K562 (cell line): ENCODE measurements at regions not wholly inside any gene's neighbourhood (a gene's known extent, or its start where the extent isn't known, plus 50 kb on each side); places are given as distances from the start of the nearest gene placed in this dataset.

Source experiments
- ATAC-seq: fragments of 200-7000 bp; cut with Tn5 transposase; 3 replicates; pipeline ENCODE4 v1.9.1; 2020; ENCODE audit warnings: moderate library complexity
- BruUV-seq: library from RNA; stranded (reverse); fragments of 400-500 nt; replicated peaks from 2 replicates; lab custom pipeline; 2021; lab: Mats Ljungman, UMichigan
- CTCF ChIA-PET: fragments of 300-600 bp; formaldehyde crosslinking; extraction: SDS; loops from one replicate; lab custom pipeline; 2021; ENCODE audit warnings: low intra/inter-chr PET ratio; lab: Yijun Ruan, JAX
- POLR2A ChIA-PET: fragments of 300-600, 350-650 bp; sonication (Branson Sonifier 250); formaldehyde crosslinking; extraction: SDS; loops from one replicate; lab custom pipeline; 2021; ENCODE audit warnings: antibody characterized with exemption, inconsistent platforms; lab: Yijun Ruan, JAX
- DNase-seq, 4 experiments: peaks; one replicate each; pipeline versions ENCODE4 v3.0.0 to v3.0.0-alpha.2; 2011 to 2018; ENCODE audit warnings: low spot score in 3 of 4, mixed read lengths in 3 of 4; ENCODE audit errors: extremely low read depth in 1 of 4
- FAIRE-seq: peaks from 2 replicates; lab custom pipeline; 2011; peaks lifted over from hg19 to GRCh38; lab: Jason Lieb, UNC
- H2AFZ ChIP-seq: 2 replicates; pipeline ENCODE4 v1.6.0; 2011; ENCODE audit warnings: low read depth, low read length, control low read depth, inconsistent platforms
- H3K27ac ChIP-seq: fragments of 200-600 bp; 3 replicates; pipeline ENCODE4 v1.8.0; 2011; ENCODE audit warnings: low read depth, mild to moderate bottlenecking, control low read depth, inconsistent platforms, low read length, moderate library complexity, mixed read lengths; ENCODE audit errors: extremely low read depth
- H3K27me3 ChIP-seq, 2 experiments: fragments of 300-600 bp in 1 of 2; 2 replicates in 1 of 2; 3 replicates in 1 of 2; pipeline versions ENCODE4 v1.6.0 to v1.8.0; 2011; ENCODE audit warnings: inconsistent platforms in 2 of 2, low read length in 2 of 2, mild to moderate bottlenecking in 1 of 2, mixed read lengths in 1 of 2, moderate library complexity in 1 of 2; ENCODE audit not compliant: control insufficient read depth in 2 of 2, insufficient read depth in 2 of 2
- H3K36me3 ChIP-seq: fragments of 300-600 bp; 3 replicates; pipeline ENCODE4 v1.8.0; 2011; ENCODE audit warnings: mild to moderate bottlenecking, low read length, inconsistent platforms; ENCODE audit not compliant: control insufficient read depth, insufficient read depth
- H3K4me1 ChIP-seq, 2 experiments: fragments of 200-600 bp in 1 of 2; replicated peaks in 1 of 2; 2 replicates in 1 of 2; 3 replicates in 1 of 2; pipeline versions ENCODE4 v1.5.1 to v1.8.0; 2011; ENCODE audit warnings: inconsistent platforms in 2 of 2, low read length in 2 of 2, mild to moderate bottlenecking in 1 of 2, mixed read lengths in 1 of 2, moderate library complexity in 1 of 2; ENCODE audit not compliant: control insufficient read depth in 2 of 2, insufficient read depth in 2 of 2
- H3K4me2 ChIP-seq: 2 replicates; pipeline ENCODE4 v1.6.1; 2011; ENCODE audit warnings: low read length, control low read depth, inconsistent platforms, mixed read lengths; ENCODE audit not compliant: insufficient read depth
- H3K4me3 ChIP-seq: fragments of 200-600 bp; sonication (generic), shearing (Covaris generic); 2 replicates; pipeline ENCODE4 v1.5.1; 2016; ENCODE audit warnings: control low read depth, inconsistent platforms
- H3K79me2 ChIP-seq: fragments of 200-600 bp; 3 replicates; pipeline ENCODE4 v1.8.0; 2011; ENCODE audit warnings: low read length, inconsistent platforms; ENCODE audit not compliant: control insufficient read depth, insufficient read depth
- H3K9ac ChIP-seq, 2 experiments: 2 replicates each; pipeline versions ENCODE4 v1.6.0 to v1.6.1; 2011; ENCODE audit warnings: low read depth in 2 of 2, low read length in 2 of 2, control low read depth in 1 of 2, inconsistent platforms in 1 of 2, mild to moderate bottlenecking in 1 of 2, mixed read lengths in 1 of 2; ENCODE audit not compliant: insufficient read depth in 1 of 2
- H3K9me1 ChIP-seq: one replicate; pipeline ENCODE4 v1.6.0; 2011; ENCODE audit warnings: inconsistent platforms, mild to moderate bottlenecking, low read length, moderate library complexity; ENCODE audit not compliant: control insufficient read depth, insufficient read depth
- H3K9me3 ChIP-seq: replicated peaks from 2 replicates; pipeline ENCODE4 v1.5.1; 2011; ENCODE audit warnings: low read depth, low read length, inconsistent platforms; ENCODE audit not compliant: control insufficient read depth, insufficient read depth
- H4K20me1 ChIP-seq: replicated peaks from 2 replicates; pipeline ENCODE4 v1.6.1; 2011; ENCODE audit warnings: low read length, inconsistent platforms, mixed read lengths; ENCODE audit not compliant: control insufficient read depth, insufficient read depth
- NELFE ChIP-seq: IDR thresholded peaks from 2 replicates; pipeline ENCODE4 v1.6.1; 2011; ENCODE audit warnings: mild to moderate bottlenecking; ENCODE audit not compliant: insufficient read depth, insufficient read length
- NFE2 ChIP-seq: IDR thresholded peaks from 2 replicates; pipeline ENCODE4 v1.6.1; 2014; ENCODE audit warnings: antibody characterized with exemption, low read depth
- TCFL5 ChIP-seq: fragments of 250-450 bp; sonication (Bioruptor Pico); conservative IDR thresholded peaks from 2 replicates; pipeline ENCODE4 v1.6.1; 2021; ENCODE audit warnings: mild to moderate bottlenecking, moderate library complexity, matching md5 sums
- ZNF311 ChIP-seq: fragments of 250-450 bp; sonication (Bioruptor Pico); IDR thresholded peaks from 2 replicates; pipeline ENCODE4 v1.4.0; 2020; ENCODE audit warnings: mild to moderate bottlenecking, moderate library complexity
- ZNF77 ChIP-seq: fragments of 250-450 bp; sonication (Bioruptor Pico); IDR thresholded peaks from 2 replicates; pipeline ENCODE4 v1.5.0; 2020
- WGBS: fragments of 100-300 bp; shearing (Covaris generic); methylation state at CpG from one replicate; pipeline ENCODE4 v1.1.6; 2016; ENCODE audit warnings: low coverage, mixed read lengths; ENCODE audit not compliant: insufficient coverage; ENCODE audit errors: missing lambda C conversion rate; 5-methylcytosine and 5-hydroxymethylcytosine counted together
- in situ Hi-C: fragments of 300-500 bp; cut with MboI; formaldehyde crosslinking; loops from 4 replicates; pipeline ENCODE4 v1.15.0; 2018; ENCODE audit warnings: inconsistent platforms, mixed read lengths
- intact Hi-C: fragments of 100-400 bp; cut with micrococcal nuclease; formaldehyde crosslinking; loops from 2 replicates; pipeline ENCODE4 v1.14.2; 2022
- TF ChIP-seq, protein P1 (sequence below): sonication (generic); formaldehyde crosslinking; IDR thresholded peaks from 2 replicates; pipeline ENCODE4 v1.8.0; 2023; ENCODE audit warnings: missing genetic modification reagents, mild to moderate bottlenecking, borderline replicate concordance

DNA sequence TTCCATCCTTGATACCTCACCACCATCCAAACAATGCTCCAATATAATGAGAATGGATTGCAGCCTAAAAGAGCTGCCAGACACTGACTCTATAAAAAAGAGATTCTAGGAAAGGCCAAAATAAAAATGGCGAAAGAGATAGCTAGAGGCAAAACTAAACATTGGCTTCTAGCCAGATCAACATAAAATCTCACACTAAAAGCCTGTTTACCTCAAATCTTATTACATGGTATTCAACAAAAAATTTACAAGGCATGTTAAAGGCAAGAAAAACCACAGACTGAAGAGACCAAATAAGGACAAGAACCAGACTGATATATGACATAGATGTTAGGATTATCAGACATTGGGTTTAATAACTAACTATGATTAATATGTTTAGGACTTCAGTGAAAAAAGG is 1127.0 kb downstream of the DNAJB9 start (continued):
- TF ChIP-seq, protein P1, sequence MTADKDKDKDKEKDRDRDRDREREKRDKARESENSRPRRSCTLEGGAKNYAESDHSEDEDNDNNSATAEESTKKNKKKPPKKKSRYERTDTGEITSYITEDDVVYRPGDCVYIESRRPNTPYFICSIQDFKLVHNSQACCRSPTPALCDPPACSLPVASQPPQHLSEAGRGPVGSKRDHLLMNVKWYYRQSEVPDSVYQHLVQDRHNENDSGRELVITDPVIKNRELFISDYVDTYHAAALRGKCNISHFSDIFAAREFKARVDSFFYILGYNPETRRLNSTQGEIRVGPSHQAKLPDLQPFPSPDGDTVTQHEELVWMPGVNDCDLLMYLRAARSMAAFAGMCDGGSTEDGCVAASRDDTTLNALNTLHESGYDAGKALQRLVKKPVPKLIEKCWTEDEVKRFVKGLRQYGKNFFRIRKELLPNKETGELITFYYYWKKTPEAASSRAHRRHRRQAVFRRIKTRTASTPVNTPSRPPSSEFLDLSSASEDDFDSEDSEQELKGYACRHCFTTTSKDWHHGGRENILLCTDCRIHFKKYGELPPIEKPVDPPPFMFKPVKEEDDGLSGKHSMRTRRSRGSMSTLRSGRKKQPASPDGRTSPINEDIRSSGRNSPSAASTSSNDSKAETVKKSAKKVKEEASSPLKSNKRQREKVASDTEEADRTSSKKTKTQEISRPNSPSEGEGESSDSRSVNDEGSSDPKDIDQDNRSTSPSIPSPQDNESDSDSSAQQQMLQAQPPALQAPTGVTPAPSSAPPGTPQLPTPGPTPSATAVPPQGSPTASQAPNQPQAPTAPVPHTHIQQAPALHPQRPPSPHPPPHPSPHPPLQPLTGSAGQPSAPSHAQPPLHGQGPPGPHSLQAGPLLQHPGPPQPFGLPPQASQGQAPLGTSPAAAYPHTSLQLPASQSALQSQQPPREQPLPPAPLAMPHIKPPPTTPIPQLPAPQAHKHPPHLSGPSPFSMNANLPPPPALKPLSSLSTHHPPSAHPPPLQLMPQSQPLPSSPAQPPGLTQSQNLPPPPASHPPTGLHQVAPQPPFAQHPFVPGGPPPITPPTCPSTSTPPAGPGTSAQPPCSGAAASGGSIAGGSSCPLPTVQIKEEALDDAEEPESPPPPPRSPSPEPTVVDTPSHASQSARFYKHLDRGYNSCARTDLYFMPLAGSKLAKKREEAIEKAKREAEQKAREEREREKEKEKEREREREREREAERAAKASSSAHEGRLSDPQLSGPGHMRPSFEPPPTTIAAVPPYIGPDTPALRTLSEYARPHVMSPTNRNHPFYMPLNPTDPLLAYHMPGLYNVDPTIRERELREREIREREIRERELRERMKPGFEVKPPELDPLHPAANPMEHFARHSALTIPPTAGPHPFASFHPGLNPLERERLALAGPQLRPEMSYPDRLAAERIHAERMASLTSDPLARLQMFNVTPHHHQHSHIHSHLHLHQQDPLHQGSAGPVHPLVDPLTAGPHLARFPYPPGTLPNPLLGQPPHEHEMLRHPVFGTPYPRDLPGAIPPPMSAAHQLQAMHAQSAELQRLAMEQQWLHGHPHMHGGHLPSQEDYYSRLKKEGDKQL (CRISPR knock-in tag) = no peak
- no peak for TF ChIP-seq NFE2

DNA sequence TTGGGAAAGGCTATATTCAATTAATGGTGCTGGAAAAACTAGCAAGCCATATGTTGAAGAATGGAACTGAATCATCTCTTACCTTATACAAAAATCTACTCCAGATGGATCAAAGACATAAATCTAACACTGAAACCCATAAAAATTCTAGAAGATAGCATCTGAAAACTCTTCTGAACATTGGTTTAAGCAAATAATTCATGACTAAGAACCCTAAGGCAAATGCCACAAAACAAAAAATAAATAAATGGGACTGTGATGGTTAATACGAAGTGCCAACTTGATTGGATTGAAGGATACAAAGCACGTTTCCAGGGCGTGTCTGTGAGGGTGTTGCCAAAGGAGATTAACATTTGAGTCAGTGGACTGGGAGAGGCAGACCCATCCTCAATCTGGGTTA is 1130.0 kb downstream of the DNAJB9 start:
- H3K9me1 ChIP-seq = no peaks in the 10 kb centered on the region
- no peaks in the 10 kb centered on the region for H3K79me2 ChIP-seq
- no peaks in the 10 kb centered on the region for H3K4me1 ChIP-seq
- ChIA-PET POLR2A (no interaction called here), CTCF (no interaction called here)
- H3K9ac ChIP-seq = no peak overlapping the region
- TF ChIP-seq NELFE (no peak), ZNF311 (no peak), TCFL5 (no peak), ZNF77 (CRISPR knock-in tag) (no peak)
- H3K27ac ChIP-seq = no peak overlapping the region
- H3K27me3 ChIP-seq = no peaks in the 10 kb centered on the region
- WGBS = 0% methylated on average over 3 of the region's 3 CpGs
- no TSS peak for BruUV-seq
- intact Hi-C loops = no loop called here
- H3K36me3 ChIP-seq = no peaks in the 10 kb centered on the region
- FAIRE-seq (no peak), ATAC-seq (no peak), DNase-seq (no peak)
- H2AFZ ChIP-seq = no peak overlapping the region
- in situ Hi-C loops = no loop called here
- no peaks in the 10 kb centered on the region for H3K9me3 ChIP-seq
- no peaks in the 10 kb centered on the region for H4K20me1 ChIP-seq
- H3K4me2 ChIP-seq = no peak overlapping the region
- H3K4me3 ChIP-seq = no peak overlapping the region
